Limb (tissue), 2 donors: ENCODE measurements at regions not wholly inside any gene's neighbourhood (a gene's known extent, or its start where the extent isn't known, plus 50 kb on each side); places are given as distances from the start of the nearest gene placed in this dataset.

Experiments used
- DNase-seq, 2 donors: peaks; one replicate each; pipeline ENCODE4 v3.0.0-alpha.2; 2016; ENCODE audit errors: extremely low spot score in 2 of 2

GRCh38 chr9:91130796-91131318 is 230.9 kb downstream of the AUH start:
- DNase-seq: no peak

- no peak for DNase-seq
Measured at GRCh38 chr9:91131433-91131839, 230.3 kb downstream of the AUH start.

GRCh38 chr9:91132576-91133073 is 229.1 kb downstream of the AUH start:
- no peak for DNase-seq

GRCh38 chr9:91134608-91135007 is 227.1 kb downstream of the AUH start:
- DNase-seq: no peak

- DNase-seq: no peak
Measured at GRCh38 chr9:91137391-91137790, 224.3 kb downstream of the AUH start.

DNA sequence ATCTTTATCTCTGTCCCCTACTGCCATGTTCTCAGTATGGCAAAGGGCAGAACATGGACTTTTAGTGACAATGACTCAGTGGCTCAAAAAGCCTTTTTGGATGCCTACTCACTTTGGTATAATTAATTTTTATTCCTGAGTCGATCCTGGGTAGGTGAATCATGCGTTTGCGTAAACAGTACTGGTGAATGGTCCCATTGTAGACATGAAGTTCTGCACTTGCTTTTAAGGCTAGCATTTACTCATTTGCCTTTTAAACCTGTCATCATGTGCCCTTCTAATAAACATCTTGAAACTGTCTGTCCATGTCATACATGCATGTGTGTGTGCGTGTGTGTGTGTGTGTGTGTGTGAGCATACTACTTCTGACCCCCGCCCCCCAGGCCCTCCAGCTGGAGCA is 223.0 kb downstream of the AUH start:
- DNase-seq: no peak

- DNase-seq: no peak
Measured at GRCh38 chr9:91141407-91141965, 220.2 kb downstream of the AUH start.

DNA sequence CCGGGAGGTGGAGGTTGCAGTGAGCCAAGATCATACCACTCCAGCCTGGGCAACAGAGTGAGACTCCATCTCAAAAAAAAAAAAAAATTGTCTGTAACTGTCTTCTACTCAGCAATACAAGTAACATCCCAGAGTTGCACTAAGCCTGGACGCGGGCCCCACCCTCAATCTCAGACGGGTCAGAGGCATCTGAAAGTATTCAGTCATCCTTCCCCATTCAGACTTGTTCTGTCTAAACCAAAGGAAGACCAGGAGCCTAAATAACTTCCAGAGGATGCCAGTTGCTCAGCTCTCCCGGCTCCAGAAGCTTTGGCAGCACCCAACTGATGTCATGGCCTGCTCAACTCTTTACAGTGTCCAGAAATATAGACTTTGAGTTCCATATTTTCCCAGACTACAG is 218.6 kb downstream of the AUH start:
- DNase-seq: no peak

DNA sequence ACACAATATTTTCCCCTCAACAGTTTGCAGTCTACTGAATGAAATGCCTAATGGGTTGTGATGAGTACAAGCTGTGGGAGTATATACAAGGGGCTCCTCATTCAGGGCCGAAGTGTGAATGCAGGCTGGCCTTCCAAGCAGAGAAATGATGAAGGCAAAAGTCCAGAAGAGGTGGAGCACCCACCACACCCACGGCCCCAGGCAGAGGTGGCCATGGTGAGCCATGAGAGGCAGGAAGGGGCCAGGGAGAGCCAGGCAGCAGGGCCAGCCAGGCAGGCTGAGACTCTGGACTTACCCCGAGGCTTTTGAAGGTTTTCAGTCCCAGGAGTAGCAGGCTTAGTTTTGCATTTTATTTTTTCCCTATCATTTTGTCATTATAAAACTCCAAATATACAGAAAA is 218.1 kb downstream of the AUH start:
- no peak for DNase-seq

GRCh38 chr9:91144769-91145168 is 216.9 kb downstream of the AUH start:
- DNase-seq: no peak

GRCh38 chr9:91145496-91145895 is 216.2 kb downstream of the AUH start:
- DNase-seq: no peak

DNA sequence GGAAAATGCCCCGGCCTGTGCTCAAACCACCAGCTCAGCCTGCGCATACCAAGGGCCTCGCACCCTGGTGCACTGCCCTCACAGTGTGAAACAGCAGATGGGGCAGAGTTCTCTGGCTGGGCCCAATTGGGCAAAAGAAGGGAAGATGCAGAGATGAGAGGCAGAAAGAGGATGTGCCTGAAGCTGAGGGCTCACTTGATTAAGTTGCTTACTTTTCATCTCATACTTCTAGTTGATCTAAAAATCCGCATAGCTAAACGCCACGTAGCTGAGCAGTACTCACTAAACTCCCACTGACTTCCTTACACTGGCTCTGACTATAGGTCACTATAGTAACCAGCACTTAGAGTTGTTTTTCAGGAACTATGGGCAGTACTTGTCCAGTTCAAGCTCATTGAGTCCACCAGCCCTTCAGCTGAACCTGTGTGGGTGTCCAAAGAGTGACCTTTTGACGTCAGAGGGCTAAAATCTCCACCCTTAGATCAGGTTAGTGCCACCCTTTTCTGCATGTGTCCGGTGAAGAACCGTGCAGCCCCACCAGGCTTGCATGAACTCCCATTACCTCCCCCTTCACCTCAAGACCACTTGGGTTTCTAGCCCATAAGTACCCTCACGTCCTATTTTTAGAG is 215.2 kb downstream of the AUH start:
- no peak for DNase-seq

DNA sequence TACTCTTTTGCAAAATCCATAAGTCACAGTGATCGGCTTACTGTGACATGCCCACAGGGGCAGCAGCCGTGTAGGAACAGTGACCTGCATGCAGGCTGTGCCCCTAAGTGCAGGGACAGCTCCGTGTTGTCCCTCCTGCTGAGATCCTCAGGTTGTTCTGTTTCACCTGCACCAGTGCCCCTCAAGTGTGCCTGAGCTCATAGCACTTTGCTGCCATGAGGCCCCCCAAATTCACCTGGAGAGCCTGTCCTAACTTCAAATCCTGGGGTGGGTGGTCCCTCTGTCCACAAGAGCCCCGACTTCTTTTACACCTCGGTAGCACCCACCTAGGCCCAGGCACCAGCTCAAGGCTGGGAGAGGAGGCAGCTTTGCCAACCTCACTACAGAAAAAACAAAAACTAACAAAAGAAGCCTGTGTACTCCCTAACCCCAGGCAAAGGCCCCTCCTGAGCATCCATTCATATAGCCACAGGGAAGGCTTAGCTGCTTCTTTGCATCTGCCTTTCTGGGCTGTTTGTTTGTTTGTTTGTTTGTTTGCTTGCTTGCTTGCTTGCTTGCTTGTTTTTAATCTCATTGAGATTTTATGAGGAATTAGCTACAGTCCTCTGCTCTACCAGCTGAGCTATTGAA is 214.5 kb downstream of the AUH start:
- DNase-seq: no peak

DNA sequence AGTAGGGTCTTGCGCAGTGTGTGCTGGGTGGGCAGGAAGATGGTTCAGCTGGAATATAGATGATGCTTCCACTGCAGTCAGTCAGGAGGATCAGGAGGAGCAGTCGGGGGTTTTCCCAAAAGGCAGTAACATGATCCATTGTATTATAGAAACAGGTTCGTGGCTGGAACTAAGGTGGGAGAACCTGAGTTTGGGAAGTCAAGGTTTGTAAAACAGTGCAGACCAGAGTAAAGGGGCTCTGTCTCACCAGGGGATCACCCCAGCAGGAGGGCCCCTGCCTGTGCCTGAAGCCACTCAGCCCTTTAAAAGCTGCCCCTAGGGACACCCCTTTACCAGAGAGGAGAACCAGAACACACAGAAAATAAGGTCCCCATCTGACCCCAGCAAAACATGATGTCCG is 213.4 kb downstream of the AUH start:
- no peak for DNase-seq

DNA sequence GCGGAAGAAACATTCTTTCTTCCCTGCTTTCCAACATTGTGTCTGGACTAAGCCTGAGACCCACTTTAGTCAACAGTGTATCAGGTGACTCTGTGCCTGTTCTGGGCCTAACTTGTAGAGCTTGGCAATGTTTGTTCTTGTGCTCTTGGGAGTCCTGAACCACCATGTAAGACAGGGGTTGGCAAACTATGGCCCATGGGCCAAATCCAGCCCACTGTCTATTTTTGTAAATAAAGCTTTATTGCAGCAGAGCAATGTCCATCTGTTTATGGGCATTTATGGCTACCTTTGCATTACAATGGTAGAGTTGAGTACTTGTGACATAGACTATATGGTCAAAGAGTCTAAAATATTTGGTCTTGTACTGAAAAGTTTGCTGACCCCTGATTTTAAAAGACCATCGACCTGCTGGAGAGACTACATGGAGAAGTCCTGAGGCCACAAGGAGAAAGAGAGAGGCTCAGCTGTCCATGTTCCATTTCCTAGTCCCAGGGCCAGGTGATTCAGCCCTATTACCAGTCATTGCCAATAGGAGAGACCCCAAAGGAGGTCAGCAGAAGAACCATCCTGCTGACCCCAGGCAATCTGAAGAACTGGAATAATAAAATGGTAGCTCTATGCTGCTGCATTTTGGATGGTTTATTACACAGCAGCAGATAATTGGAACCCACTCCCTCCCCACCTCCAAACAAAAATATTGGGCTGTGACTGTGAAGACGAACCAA is 211.3 kb downstream of the AUH start:
- no peak for DNase-seq

GRCh38 chr9:91150998-91151717 is 210.6 kb downstream of the AUH start:
- DNase-seq: no peak

- DNase-seq: no peak
Measured at GRCh38 chr9:91151718-91152095, 210.0 kb downstream of the AUH start.

GRCh38 chr9:91154686-91155085 is 207.0 kb downstream of the AUH start:
- DNase-seq: no peak

DNA sequence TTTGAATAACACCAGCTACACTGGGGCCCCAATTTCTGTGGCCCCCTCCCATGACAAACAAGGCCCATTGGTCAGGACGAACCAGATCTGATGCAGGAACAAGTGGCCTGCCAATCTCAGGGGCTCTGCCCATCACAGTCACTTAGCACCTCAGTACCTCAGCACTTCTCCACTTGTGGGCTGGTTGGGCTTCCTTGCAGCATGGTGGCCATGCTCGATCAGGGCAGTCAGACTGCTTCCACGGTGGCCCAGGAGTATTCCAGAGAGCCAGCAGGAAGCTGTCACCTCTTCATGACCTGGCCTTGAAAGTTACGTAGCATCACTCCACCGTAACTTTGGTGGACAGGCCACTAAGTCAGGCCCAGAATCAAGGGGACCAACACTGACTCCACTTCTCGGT is 206.5 kb downstream of the AUH start:
- no peak for DNase-seq

GRCh38 chr9:91155746-91156376 is 205.9 kb downstream of the AUH start:
- DNase-seq: no peak
